ENCODE measurements at regions not wholly inside any gene's neighbourhood (a gene's known extent, or its start where the extent isn't known, plus 50 kb on each side); places are given as distances from the start of the nearest gene placed in this dataset.

DNA sequence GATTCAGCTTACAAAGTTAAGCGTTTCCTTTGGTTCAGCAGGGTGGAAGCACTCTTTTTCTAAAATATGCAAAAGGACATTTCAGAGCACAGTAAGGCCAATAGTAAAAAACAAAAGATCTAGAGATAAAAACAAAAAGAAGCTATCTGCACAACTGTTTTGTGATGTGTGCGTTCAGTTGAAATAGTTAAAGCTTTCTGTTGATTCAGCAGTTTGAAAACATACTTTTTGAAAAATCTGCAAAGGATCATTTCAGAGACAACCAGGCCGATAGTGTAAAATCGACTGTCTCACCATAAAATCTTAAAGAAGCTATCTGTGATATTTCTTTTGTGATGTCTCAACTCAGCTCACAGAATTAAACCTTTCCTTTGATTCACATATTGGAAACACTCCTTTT, 300.0 kb upstream of the ALG10B start:
- Histone ChIP-seq H3K27ac (no peak overlapping the region), H3K4me3 (no peak overlapping the region)
- TF ChIP-seq, protein P1, sequence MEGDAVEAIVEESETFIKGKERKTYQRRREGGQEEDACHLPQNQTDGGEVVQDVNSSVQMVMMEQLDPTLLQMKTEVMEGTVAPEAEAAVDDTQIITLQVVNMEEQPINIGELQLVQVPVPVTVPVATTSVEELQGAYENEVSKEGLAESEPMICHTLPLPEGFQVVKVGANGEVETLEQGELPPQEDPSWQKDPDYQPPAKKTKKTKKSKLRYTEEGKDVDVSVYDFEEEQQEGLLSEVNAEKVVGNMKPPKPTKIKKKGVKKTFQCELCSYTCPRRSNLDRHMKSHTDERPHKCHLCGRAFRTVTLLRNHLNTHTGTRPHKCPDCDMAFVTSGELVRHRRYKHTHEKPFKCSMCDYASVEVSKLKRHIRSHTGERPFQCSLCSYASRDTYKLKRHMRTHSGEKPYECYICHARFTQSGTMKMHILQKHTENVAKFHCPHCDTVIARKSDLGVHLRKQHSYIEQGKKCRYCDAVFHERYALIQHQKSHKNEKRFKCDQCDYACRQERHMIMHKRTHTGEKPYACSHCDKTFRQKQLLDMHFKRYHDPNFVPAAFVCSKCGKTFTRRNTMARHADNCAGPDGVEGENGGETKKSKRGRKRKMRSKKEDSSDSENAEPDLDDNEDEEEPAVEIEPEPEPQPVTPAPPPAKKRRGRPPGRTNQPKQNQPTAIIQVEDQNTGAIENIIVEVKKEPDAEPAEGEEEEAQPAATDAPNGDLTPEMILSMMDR (IDR thresholded peaks at IDR 0.05), result no peak
- DNase-seq (ENCODE audit: low spot score), result no peak

DNA sequence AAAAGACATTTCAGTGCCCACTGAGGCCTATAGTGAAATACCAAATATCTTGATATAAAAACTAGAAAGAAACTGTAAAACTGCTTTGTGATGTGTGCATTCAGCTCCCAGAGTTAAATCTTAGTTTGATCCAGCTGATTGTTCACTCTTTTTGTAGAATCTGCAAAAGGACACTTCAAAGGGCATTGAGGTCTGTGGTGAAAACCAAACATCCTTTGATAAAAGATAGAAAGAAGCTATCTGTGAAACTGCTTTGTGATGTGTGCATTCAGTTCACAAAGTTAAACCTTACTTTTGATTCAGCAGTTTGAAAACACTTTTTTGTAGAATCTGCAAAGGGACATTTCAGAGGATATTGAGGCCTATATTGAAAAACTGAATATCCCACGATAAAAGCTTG, 290.7 kb upstream of the ALG10B start:
- DNase-seq (ENCODE audit: low spot score), result no peak
- Histone ChIP-seq H3K4me3 (no peak overlapping the region), H3K27ac (no peak overlapping the region)
- TF ChIP-seq, protein P1 (IDR thresholded peaks at IDR 0.05), result no peak

DNA sequence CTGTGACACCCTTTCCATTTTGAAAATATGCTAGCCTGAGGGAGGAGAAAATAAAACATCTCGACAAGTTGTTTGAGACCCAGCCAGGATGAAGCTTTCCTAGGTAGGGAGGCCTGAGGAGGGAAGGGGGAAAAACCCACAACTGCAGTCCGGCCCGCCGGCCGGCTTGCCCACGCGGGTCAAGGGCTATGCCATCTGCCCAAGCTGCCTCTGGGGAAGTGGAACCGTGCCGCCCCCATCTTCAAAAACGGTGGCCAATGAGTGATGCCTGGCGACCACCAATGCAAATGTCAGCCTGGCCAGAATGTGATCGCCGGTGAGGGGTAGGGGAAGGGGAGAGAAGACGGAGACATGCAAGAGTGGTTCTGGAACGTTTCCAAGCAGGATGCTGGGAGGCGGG, 263.5 kb upstream of the ALG10B start:
- H3K27ac ChIP-seq, result no peak overlapping the region
- no peak overlapping the region for H3K4me3 ChIP-seq
- DNase-seq (ENCODE audit: low spot score), result no peak
- TF ChIP-seq, protein P1 (IDR thresholded peaks at IDR 0.05), result no peak

GRCh38 chr12:38053655-38054464, 262.7 kb upstream of the ALG10B start:
- Histone ChIP-seq H3K4me3 (no peak overlapping the region), H3K27ac (no peak overlapping the region)
- no peak for DNase-seq (ENCODE audit: low spot score)
- TF ChIP-seq, protein P1 (IDR thresholded peaks at IDR 0.05), result no peak

DNA sequence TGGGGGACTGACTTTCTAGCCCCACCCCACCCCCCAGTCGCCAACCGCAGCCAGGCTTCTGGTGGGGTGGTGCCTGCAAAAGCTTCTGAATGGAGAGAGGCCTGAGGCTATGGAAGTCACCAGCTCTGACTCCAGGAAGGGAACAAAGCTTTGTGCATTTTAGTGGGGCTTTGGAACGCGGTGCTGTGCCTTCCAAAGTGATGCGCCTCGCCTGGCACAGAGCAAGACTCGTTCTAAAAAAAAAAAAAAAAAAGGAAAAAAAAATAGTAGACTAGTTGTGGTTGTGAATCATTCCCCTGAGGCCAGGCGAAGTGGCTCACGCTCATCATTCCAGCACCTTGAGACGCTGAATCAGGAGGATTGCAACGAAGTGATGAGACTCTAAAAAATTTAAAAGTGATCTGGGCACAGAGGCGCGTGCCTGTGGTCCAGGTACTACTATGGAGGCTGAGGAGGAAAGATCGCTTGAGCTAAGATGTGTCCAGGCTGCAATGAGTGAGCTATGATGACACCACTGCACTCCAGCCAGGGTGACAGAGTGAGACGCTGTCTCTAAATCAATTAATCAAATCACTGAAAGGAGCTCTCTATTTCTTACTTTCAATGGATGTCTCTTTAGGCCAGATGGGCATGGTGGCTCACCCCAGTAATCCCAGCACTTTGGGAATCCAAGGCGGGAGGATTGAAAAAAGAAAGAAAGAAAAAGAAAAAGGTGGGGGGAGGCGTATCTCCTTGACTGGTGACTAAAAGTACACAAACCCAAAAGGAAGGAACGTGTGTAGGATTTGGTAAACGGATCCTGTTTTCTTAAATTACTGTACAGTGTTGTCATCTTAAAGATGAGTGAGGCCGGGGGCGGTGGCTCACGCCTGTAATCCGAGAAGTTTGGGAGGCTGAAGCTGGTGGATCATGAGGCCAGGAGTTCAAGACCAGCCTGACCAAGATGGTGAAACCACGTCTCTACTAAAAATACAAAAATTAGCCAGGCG, 259.6 kb upstream of the ALG10B start:
- TF ChIP-seq, protein P1 (IDR thresholded peaks at IDR 0.05), result no peak
- DNase-seq (ENCODE audit: low spot score), result no peak
- Histone ChIP-seq H3K4me3 (no peak overlapping the region), H3K27ac (no peak overlapping the region)

- H3K27ac ChIP-seq, result no peak overlapping the region
- no peak overlapping the region for H3K4me3 ChIP-seq
- TF ChIP-seq, protein P1 (IDR thresholded peaks at IDR 0.05), result no peak
- DNase-seq (ENCODE audit: low spot score), result no peak
Measured at GRCh38 chr12:38099686-38100085, 216.9 kb upstream of the ALG10B start.

Data from coronary artery (tissue), 2 donors.